ENCODE measurements at regions not wholly inside any gene's neighbourhood (a gene's known extent, or its start where the extent isn't known, plus 50 kb on each side); places are given as distances from the start of the nearest gene placed in this dataset.

- Histone ChIP-seq H3K4me1 (ENCODE audit: control insufficient read depth in 1 of 2, insufficient read depth in 2 of 2, low read depth in 1 of 2, low read length in 1 of 2) (peaks cover 0 to 8% of the 10 kb centered on the region in 2 experiments; a peak in 1 of 4 replicates), H3K27ac (ENCODE audit: low read depth in 2 of 2, low read length in 1 of 2) (no peak overlapping the region), H3K4me2 (no peak overlapping the region), H3K79me2 (ENCODE audit: insufficient read depth) (no peaks in the 10 kb centered on the region), H3K36me3 (replicated peaks in 1 of 2; ENCODE audit: control insufficient read depth in 1 of 2, insufficient read depth in 2 of 2, low read length in 1 of 2) (no peaks in the 10 kb centered on the region), H4K20me1 (ENCODE audit: insufficient read depth) (no peaks in the 10 kb centered on the region), H3K27me3 (ENCODE audit: insufficient read depth) (no peaks in the 10 kb centered on the region), H3K9ac (no peak overlapping the region), H3K4me3 (ENCODE audit: low read depth in 2 of 2, low read length in 1 of 2) (no peak overlapping the region), H3K9me3 (no peaks in the 10 kb centered on the region), H3K9me2 (no peaks in the 10 kb centered on the region), H2AFZ (ENCODE audit: low read depth) (no peak overlapping the region), H3F3A (replicated peaks; ENCODE audit: insufficient read depth) (no peaks in the 10 kb centered on the region)
- WGBS (ENCODE audit: low lambda C conversion rate) = 53% methylated on average over 2 of the region's 2 CpGs
- no peak for TF ChIP-seq RCOR1 (IDR thresholded peaks at IDR 0.05; ENCODE audit: low read length)
- TF ChIP-seq, protein P1, sequence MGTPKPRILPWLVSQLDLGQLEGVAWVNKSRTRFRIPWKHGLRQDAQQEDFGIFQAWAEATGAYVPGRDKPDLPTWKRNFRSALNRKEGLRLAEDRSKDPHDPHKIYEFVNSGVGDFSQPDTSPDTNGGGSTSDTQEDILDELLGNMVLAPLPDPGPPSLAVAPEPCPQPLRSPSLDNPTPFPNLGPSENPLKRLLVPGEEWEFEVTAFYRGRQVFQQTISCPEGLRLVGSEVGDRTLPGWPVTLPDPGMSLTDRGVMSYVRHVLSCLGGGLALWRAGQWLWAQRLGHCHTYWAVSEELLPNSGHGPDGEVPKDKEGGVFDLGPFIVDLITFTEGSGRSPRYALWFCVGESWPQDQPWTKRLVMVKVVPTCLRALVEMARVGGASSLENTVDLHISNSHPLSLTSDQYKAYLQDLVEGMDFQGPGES (IDR thresholded peaks at IDR 0.05; ENCODE audit: low read depth, low read length) = no peak
- ChIA-PET CTCF (no interaction called here), POLR2A (no interaction called here)
- DNase-seq = no peak
Observed at GRCh38 chr4:155565776-155566175, 100.9 kb upstream of the GUCY1A1 start.

GRCh38 chr4:155565330-155565729, 101.3 kb upstream of the GUCY1A1 start:
- no peak overlapping the region for H3K4me3 ChIP-seq (ENCODE audit: low read depth in 2 of 2, low read length in 1 of 2)
- no peaks in the 10 kb centered on the region for H3K9me3 ChIP-seq
- H3K79me2 ChIP-seq (ENCODE audit: insufficient read depth) = no peaks in the 10 kb centered on the region
- no peaks in the 10 kb centered on the region for H3K27me3 ChIP-seq (ENCODE audit: insufficient read depth)
- no peak overlapping the region for H3K27ac ChIP-seq (ENCODE audit: low read depth in 2 of 2, low read length in 1 of 2)
- WGBS (ENCODE audit: low lambda C conversion rate) = 23% methylated on average over 1 of the region's 1 CpG
- TF ChIP-seq GATA2 (CRISPR knock-in tag; IDR thresholded peaks at IDR 0.05) (no peak), RFX5 (IDR thresholded peaks at IDR 0.05; ENCODE audit: low read length) (no peak), EP300 (IDR thresholded peaks at IDR 0.05; ENCODE audit: borderline replicate concordance in 1 of 2, low read depth in 1 of 2, low read length in 1 of 2) (no peak), MXI1 (IDR thresholded peaks at IDR 0.05; ENCODE audit: low read depth, low read length) (no peak), RAD21 (IDR thresholded peaks at IDR 0.05; ENCODE audit: low read length) (no peak), JUND (IDR thresholded peaks at IDR 0.05) (no peak), YY1 (IDR thresholded peaks at IDR 0.05; ENCODE audit: low read depth) (no peak), TAF1 (IDR thresholded peaks at IDR 0.05; ENCODE audit: borderline replicate concordance, low read depth, low read length) (no peak), ELF1 (IDR thresholded peaks at IDR 0.05) (no peak)
- TF ChIP-seq, protein P2, sequence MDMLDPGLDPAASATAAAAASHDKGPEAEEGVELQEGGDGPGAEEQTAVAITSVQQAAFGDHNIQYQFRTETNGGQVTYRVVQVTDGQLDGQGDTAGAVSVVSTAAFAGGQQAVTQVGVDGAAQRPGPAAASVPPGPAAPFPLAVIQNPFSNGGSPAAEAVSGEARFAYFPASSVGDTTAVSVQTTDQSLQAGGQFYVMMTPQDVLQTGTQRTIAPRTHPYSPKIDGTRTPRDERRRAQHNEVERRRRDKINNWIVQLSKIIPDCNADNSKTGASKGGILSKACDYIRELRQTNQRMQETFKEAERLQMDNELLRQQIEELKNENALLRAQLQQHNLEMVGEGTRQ (IDR thresholded peaks at IDR 0.05; ENCODE audit: borderline replicate concordance, low read depth, low read length) = no peak
- TF ChIP-seq, protein P3, sequence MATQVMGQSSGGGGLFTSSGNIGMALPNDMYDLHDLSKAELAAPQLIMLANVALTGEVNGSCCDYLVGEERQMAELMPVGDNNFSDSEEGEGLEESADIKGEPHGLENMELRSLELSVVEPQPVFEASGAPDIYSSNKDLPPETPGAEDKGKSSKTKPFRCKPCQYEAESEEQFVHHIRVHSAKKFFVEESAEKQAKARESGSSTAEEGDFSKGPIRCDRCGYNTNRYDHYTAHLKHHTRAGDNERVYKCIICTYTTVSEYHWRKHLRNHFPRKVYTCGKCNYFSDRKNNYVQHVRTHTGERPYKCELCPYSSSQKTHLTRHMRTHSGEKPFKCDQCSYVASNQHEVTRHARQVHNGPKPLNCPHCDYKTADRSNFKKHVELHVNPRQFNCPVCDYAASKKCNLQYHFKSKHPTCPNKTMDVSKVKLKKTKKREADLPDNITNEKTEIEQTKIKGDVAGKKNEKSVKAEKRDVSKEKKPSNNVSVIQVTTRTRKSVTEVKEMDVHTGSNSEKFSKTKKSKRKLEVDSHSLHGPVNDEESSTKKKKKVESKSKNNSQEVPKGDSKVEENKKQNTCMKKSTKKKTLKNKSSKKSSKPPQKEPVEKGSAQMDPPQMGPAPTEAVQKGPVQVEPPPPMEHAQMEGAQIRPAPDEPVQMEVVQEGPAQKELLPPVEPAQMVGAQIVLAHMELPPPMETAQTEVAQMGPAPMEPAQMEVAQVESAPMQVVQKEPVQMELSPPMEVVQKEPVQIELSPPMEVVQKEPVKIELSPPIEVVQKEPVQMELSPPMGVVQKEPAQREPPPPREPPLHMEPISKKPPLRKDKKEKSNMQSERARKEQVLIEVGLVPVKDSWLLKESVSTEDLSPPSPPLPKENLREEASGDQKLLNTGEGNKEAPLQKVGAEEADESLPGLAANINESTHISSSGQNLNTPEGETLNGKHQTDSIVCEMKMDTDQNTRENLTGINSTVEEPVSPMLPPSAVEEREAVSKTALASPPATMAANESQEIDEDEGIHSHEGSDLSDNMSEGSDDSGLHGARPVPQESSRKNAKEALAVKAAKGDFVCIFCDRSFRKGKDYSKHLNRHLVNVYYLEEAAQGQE (IDR thresholded peaks at IDR 0.05; ENCODE audit: low read depth, low read length) = no peak
- H3K4me2 ChIP-seq = no peak overlapping the region
- H3K9me2 ChIP-seq = no peaks in the 10 kb centered on the region
- no peak overlapping the region for H2AFZ ChIP-seq (ENCODE audit: low read depth)
- no peak for DNase-seq
- ChIA-PET CTCF (interaction anchor here (1.0 kb wide), 1 partner anchor 245 kb away, joined by 3 read pairs; no protein-coding TSS in a partner anchor), POLR2A (no interaction called here)
- no peaks in the 10 kb centered on the region for H4K20me1 ChIP-seq (ENCODE audit: insufficient read depth)
- H3K4me1 ChIP-seq (ENCODE audit: control insufficient read depth in 1 of 2, insufficient read depth in 2 of 2, low read depth in 1 of 2, low read length in 1 of 2) = peaks cover 0 to 3% of the 10 kb centered on the region in 2 experiments; a peak in 1 of 4 replicates
- no peak overlapping the region for H3K9ac ChIP-seq
- no peaks in the 10 kb centered on the region for H3K36me3 ChIP-seq (replicated peaks in 1 of 2; ENCODE audit: control insufficient read depth in 1 of 2, insufficient read depth in 2 of 2, low read length in 1 of 2)
- no peaks in the 10 kb centered on the region for H3F3A ChIP-seq (replicated peaks; ENCODE audit: insufficient read depth)
